Choroid plexus epithelial cell (primary cell): ENCODE measurements at regions not wholly inside any gene's neighbourhood (a gene's known extent, or its start where the extent isn't known, plus 50 kb on each side); places are given as distances from the start of the nearest gene placed in this dataset.

Experiments
- DNase-seq: peaks from one replicate; pipeline ENCODE4 v3.0.0-alpha.2; 2010; ENCODE audit warnings: low read depth
- H3K4me3 ChIP-seq: 2 replicates; pipeline ENCODE4 v1.5.1; 2011; ENCODE audit warnings: low read depth, mild to moderate bottlenecking, control low read depth, low read length, moderate library complexity
- TF ChIP-seq, protein P1 (sequence below): conservative IDR thresholded peaks from 2 replicates; pipeline ENCODE4 v1.5.1; 2011; ENCODE audit warnings: low read depth, mild to moderate bottlenecking, control low read depth, inconsistent platforms, low read length, moderate library complexity

DNA sequence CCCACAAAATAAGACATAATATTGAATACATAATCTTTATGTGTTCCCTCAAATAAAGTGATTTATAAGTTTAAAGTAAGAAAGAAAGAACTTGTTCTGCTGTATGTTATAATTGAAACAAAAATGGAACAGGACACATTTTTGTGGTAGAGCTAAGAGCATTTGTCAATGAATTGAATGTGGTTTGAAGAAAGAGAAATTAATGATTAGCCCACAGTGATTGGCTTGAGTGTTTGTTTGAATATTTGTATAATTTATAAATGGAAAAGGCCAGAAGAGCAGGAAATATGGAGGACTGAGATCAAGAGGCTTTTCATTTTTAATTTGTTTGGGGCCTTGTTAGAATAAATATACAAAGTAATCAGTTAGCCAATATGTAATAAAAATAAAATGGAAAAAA, 395.1 kb upstream of the CDH19 start:
- no peak for DNase-seq
- TF ChIP-seq, protein P1, sequence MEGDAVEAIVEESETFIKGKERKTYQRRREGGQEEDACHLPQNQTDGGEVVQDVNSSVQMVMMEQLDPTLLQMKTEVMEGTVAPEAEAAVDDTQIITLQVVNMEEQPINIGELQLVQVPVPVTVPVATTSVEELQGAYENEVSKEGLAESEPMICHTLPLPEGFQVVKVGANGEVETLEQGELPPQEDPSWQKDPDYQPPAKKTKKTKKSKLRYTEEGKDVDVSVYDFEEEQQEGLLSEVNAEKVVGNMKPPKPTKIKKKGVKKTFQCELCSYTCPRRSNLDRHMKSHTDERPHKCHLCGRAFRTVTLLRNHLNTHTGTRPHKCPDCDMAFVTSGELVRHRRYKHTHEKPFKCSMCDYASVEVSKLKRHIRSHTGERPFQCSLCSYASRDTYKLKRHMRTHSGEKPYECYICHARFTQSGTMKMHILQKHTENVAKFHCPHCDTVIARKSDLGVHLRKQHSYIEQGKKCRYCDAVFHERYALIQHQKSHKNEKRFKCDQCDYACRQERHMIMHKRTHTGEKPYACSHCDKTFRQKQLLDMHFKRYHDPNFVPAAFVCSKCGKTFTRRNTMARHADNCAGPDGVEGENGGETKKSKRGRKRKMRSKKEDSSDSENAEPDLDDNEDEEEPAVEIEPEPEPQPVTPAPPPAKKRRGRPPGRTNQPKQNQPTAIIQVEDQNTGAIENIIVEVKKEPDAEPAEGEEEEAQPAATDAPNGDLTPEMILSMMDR: no peak
- no peak overlapping the region for H3K4me3 ChIP-seq

DNA sequence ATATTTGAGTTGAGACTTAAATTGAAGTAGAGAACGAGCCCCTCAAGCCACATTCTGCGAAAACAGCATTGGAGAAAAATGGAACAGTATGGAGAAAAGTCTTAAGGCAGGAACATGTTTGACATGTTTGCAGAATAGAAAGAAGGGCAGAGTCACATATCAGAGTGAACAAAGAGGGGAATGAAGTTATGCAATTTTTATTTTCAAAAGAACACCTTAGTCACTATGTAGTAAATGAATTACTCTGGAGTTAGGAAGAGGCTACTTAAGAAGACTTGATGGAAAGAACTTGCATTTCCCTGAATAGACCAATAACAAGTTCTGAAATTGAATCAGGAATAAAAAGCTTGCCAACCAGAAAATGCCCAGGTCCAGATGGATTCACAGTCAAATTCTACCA, 391.4 kb upstream of the CDH19 start:
- TF ChIP-seq, protein P1: no peak
- no peak overlapping the region for H3K4me3 ChIP-seq
- DNase-seq: no peak

DNA sequence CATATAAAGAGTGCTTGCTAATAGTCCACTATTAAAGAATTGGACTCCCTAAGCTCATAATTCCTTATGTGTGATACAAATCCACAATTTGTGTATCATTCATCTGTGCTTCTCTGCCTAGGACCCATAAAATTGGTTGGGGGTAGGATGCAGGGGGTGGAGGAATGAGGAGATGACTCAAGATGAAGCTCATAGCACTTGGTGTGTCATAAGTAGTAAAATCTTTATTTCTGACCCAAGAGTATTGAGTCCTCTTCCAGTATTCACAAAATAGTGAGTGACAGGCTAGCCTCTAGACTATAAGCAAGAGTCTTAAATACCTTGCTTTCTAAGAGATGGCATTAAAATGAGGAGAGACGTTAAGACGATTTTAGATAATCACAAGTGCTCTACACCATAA, 390.9 kb upstream of the CDH19 start:
- TF ChIP-seq, protein P1: no peak
- no peak overlapping the region for H3K4me3 ChIP-seq
- DNase-seq: no peak

DNA sequence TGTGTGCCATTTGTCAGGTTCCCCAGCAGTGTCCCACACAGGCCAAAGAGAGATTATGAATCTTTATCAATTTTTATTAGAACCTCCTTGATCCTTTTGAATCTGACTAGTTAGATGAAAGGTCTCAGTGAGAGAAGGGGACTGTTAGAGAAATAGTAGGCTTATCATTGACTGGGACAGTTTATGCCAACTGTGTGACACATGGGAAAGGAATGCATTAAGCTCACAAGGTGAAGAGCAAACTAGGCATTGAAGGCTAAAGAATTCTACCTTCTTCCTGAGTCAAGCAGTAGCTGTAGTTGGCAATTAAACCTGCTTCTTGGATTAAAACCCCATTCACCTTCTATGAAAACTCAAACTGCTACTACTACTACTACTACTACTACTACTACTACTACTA, 389.6 kb upstream of the CDH19 start:
- no peak overlapping the region for H3K4me3 ChIP-seq
- DNase-seq: no peak
- TF ChIP-seq, protein P1: no peak

DNA sequence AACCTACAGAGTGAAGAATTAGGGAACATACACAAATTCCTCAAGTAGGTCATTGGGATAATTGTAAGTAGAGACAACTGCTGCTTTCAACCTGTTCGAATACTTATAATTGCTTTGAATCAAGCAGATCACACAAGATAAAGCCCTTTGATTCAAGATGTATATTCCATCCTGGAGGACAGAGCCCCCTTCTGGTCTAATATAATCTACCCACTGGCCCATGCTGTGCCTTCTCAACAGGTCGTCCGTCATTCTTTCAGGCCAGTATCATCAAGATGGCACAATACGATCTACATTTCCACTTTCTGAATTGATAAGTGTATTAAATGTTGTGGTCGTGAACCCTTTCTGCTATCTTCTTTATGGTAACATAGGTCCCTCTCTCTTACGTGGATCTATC, 387.0 kb upstream of the CDH19 start:
- TF ChIP-seq, protein P1: no peak
- H3K4me3 ChIP-seq: no peak overlapping the region
- DNase-seq: no peak

DNA sequence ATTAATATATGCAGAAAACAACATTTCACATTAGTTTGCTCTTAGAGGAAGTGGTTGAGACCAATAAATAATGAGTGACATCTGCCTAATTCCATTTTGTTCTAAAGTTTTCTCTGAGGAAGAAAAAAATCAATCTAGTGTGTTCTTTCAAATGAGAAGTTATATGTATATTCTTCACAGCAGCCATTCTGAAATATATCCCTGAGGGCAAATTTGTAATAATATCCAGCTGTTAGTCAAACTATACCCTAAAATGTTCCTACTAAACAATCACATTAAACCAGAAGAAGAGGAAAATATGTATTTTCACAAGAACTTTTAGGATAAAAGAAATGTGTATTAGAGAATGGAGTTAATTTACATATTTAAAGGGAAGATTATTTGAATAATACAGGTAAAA, 375.1 kb upstream of the CDH19 start:
- TF ChIP-seq, protein P1: no peak
- DNase-seq: no peak
- no peak overlapping the region for H3K4me3 ChIP-seq

DNA sequence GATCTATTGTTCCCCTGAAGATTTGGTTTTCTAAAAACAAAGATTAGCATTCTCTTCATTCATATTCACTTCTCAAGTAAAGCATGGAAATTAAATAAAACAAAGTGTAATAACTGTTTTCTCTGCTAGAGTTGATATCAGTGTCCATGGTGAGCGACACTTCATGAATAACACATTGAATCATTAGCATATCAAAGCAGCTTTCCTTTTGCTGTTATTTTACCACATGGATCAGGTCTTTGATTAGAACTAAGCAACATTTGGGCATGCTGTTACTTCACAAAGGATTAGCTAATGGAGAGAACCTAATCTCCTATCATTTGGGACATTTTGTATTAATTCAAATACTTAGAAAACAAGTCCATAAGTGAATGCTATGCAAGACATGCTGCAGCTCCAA, 368.8 kb upstream of the CDH19 start:
- TF ChIP-seq, protein P1: no peak
- H3K4me3 ChIP-seq: no peak overlapping the region
- no peak for DNase-seq
